Heart right ventricle (tissue), 16 donors: ENCODE measurements at regions not wholly inside any gene's neighbourhood (a gene's known extent, or its start where the extent isn't known, plus 50 kb on each side); places are given as distances from the start of the nearest gene placed in this dataset.

Experiments used
- ATAC-seq, 8 donors: fragments of 200-7000 bp; cut with Tn5 transposase; one replicate each; pipeline ENCODE4 v1.9.1; 2020; ENCODE audit warnings: mild to moderate bottlenecking in 8 of 8, moderate library complexity in 8 of 8, moderate number of reproducible peaks in 1 of 8
- DNase-seq, 2 donors: peaks; one replicate each; pipeline ENCODE4 v3.0.0-alpha.2; 2020
- H3K27ac ChIP-seq, 10 donors: fragments of 200-600 bp; sonication (generic) in 2 of 10; one replicate each; pipeline versions ENCODE4 v1.5.0 to v1.8.0; 2020 to 2022; ENCODE audit warnings: mild to moderate bottlenecking in 3 of 10
- H3K27me3 ChIP-seq, 7 donors: fragments of 200-600 bp; one replicate each; pipeline ENCODE4 v1.8.0; 2021 to 2022; ENCODE audit warnings: mild to moderate bottlenecking in 2 of 7
- H3K36me3 ChIP-seq, 9 donors: fragments of 200-600 bp; sonication (generic) in 1 of 9; one replicate each; pipeline versions ENCODE4 v1.5.0 to v1.8.0; 2020 to 2022; ENCODE audit warnings: mild to moderate bottlenecking in 2 of 9
- H3K4me1 ChIP-seq, 9 donors: fragments of 200-600 bp; sonication (generic) in 1 of 9; one replicate each; pipeline versions ENCODE4 v1.5.0 to v1.8.0; 2020 to 2022; ENCODE audit warnings: mild to moderate bottlenecking in 4 of 9
- H3K4me3 ChIP-seq, 10 donors: fragments of 200-600 bp; sonication (generic) in 2 of 10; one replicate each; pipeline versions ENCODE4 v1.5.0 to v1.8.0; 2020 to 2022; ENCODE audit warnings: mild to moderate bottlenecking in 7 of 10, moderate library complexity in 2 of 10
- H3K9me3 ChIP-seq, 11 donors: fragments of 200-600 bp in 10 of 11; sonication (generic) in 2 of 11; one replicate each; pipeline versions ENCODE4 v1.5.0 to v1.8.0; 2013 to 2022; ENCODE audit warnings: mild to moderate bottlenecking in 2 of 11, control low read depth in 1 of 11, moderate library complexity in 1 of 11
- WGBS, 2 donors: extraction: QIAGEN DNeasy Blood & Tissue Kit; methylation state at CpG; one replicate each; pipeline ENCODE4 v1.1.7; 2013; ENCODE audit warnings: inconsistent platforms in 1 of 2; 5-methylcytosine and 5-hydroxymethylcytosine counted together
- intact Hi-C, 10 donors: fragments of 100-400 bp; cut with DNase I; formaldehyde crosslinking; loops; one replicate each; pipeline versions ENCODE4 v1.11.1 to v1.14.2; 2022
- TF ChIP-seq, protein P1 (sequence below), 9 donors: fragments of 200-600 bp; sonication (generic) in 2 of 9; IDR thresholded peaks; one replicate each; pipeline versions ENCODE4 v1.5.0 to v1.8.0; 2021 to 2022; ENCODE audit warnings: antibody characterized with exemption in 9 of 9, mild to moderate bottlenecking in 5 of 9, moderate library complexity in 1 of 9
- donor health status: Arrhythmogenic right ventricular cardiomyopathy.
- donor health status: ischemic (EF 13 %, LVEDD 7.1; RV severe dilation, severe dysfunction).
- donor health status: healthy with polysubstance abuse.
- donor health status: DM: no; HTN: yes; CAD: no.
- donor health status: DM: no; HTN: no; CAD: no.
- donor health status: ischemic (EF 25% LVEDD 6.9; RV normal size, moderate dysfunction).
- donor health status: ischemic (EF 25% LVEDD 5.7; RV mildly dilated, moderate dysfunction).
- donor health status: healthy.
- donor health status: DM: yes; HTN: yes; CAD: no.
- donor health status: Ischemic cardiomyopathy.
- donor health status: ischemic (EF 35%, LVEDD 5.7; RV mildly dilated, moderate dysfunction).
- donor health status: nonischemic (EF 11% LVEDD 7.7; RV severe dilation, severe dysfunction).
- donor health status: DM: yes; HTN: yes; CAD: no.
- donor health status: PGD.
- donor health status: ischemic (EF 29% LVEDD 5.4; RV normal size, mild dysfunction).
- donor health status: nonischemic (EF 23%, LVEDD 6.1; RV moderate dilation, normal function).

DNA sequence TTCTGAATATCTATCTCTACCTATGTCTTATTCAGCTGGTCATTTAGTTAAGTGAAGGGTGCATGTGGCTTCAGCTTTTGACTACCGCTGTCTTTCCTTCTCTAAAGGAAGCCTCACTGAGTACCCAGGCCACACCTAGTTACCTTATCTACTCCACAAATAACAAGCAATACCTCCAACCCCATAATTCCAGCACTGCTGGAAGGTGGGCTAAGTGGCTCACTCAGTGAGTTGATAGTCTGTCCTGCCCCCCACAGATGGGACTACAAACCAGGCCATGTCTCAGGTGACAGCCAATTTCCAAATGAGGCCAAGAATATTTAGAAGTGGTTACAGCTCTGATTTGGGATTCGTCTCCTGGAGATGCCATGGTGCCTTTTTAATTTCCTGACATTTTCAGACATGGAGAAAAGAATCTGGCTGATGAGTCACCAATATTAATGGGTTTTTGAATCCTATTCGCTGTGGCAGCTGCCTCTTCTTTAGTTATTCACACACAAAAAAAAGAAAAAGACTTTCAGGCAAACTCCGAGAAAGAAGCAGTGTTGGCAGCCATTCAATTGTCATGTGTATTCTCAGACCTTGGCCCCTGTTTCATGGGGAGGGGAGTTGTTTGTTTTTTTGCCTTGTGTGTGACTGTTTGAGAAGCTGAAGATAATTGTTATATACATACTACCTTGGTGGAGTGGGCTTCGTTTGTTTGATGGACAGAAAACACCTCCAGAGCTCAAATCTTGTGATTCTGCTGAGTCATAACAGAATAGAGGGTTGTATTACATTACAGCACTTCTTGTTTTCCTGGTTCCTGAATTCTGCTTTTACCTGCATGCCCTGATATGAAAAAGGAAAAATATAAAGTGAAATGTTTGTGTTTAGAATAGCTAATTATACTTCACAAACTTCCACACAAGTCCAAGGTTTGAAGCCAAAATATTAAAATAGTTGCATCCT lies 64.2 kb downstream of the SCG2 start:
- no peaks in the 10 kb centered on the region for H3K9me3 ChIP-seq
- TF ChIP-seq, protein P1, sequence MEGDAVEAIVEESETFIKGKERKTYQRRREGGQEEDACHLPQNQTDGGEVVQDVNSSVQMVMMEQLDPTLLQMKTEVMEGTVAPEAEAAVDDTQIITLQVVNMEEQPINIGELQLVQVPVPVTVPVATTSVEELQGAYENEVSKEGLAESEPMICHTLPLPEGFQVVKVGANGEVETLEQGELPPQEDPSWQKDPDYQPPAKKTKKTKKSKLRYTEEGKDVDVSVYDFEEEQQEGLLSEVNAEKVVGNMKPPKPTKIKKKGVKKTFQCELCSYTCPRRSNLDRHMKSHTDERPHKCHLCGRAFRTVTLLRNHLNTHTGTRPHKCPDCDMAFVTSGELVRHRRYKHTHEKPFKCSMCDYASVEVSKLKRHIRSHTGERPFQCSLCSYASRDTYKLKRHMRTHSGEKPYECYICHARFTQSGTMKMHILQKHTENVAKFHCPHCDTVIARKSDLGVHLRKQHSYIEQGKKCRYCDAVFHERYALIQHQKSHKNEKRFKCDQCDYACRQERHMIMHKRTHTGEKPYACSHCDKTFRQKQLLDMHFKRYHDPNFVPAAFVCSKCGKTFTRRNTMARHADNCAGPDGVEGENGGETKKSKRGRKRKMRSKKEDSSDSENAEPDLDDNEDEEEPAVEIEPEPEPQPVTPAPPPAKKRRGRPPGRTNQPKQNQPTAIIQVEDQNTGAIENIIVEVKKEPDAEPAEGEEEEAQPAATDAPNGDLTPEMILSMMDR (IDR thresholded peaks at IDR 0.05), result no peak
- H3K36me3 ChIP-seq, result no peaks in the 10 kb centered on the region
- H3K4me1 ChIP-seq, result peaks cover 0 to 39% (median 24%) of the 10 kb centered on the region in 9 donors
- H3K27me3 ChIP-seq, result no peaks in the 10 kb centered on the region
- H3K4me3 ChIP-seq, result no peak overlapping the region
- no peak for ATAC-seq
- peak overlapping the region in 3 of 10 donors; percentile 49 to 68 (median 59) for H3K27ac ChIP-seq
- DNase-seq, result no peak
- intact Hi-C loops, result no loop called here
- WGBS, 2 donors, result 37 to 40% methylated on average over 5 of the region's 5 CpGs

DNA sequence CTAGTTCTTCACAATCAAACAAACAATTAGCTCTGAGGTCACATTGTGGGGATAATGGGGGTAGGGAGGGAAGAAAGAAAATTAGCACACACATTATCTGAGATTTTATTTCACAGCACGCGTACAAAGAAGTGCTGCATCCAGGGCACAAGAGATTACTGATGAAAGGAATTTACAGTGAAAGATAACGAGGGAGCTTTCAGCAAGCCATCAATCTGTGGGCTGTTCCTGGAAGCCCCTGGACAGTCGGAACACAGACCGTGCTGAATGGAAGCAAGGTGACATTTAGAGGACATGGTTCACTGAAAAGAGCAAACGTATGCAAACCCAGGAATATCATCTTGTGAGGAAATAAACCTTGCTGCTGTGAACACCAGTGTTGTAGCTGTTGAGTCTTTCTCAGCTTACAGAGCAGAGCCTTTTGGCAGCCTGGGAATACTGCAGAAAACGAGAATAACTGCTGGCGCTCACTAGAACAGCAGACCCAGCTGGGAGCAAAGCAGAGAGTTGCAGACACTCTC lies 63.2 kb downstream of the SCG2 start:
- WGBS, 2 donors, result 9 to 15% methylated on average over 8 of the region's 8 CpGs
- intact Hi-C loops, result no loop called here
- H3K27ac ChIP-seq, result peak overlapping the region in 5 of 10 donors; percentile 9 to 68 (median 59)
- no peaks in the 10 kb centered on the region for H3K27me3 ChIP-seq
- DNase-seq, result no peak
- no peaks in the 10 kb centered on the region for H3K9me3 ChIP-seq
- no peaks in the 10 kb centered on the region for H3K36me3 ChIP-seq
- TF ChIP-seq, protein P1 (IDR thresholded peaks at IDR 0.05), result no peak
- ATAC-seq, result peak; percentile 47 to 91 (median 79)
- peak overlapping the region in 2 of 10 donors; percentile 3 to 16 for H3K4me3 ChIP-seq
- peaks cover 0 to 39% (median 24%) of the 10 kb centered on the region in 9 donors for H3K4me1 ChIP-seq

GRCh38 chr2:223541546-223541945 lies 60.6 kb downstream of the SCG2 start:
- Histone ChIP-seq H3K9me3 (no peaks in the 10 kb centered on the region), H3K4me3 (no peak overlapping the region), H3K36me3 (no peaks in the 10 kb centered on the region), H3K4me1 (peaks cover 0 to 32% (median 21%) of the 10 kb centered on the region in 9 donors), H3K27ac (no peak overlapping the region), H3K27me3 (no peaks in the 10 kb centered on the region)
- intact Hi-C loops, result no loop called here
- TF ChIP-seq, protein P1 (IDR thresholded peaks at IDR 0.05), result no peak
- DNase-seq (no peak), ATAC-seq (no peak)
- WGBS, 2 donors, result 82 to 83% methylated on average over 2 of the region's 2 CpGs

- ATAC-seq (no peak), DNase-seq (no peak)
- Histone ChIP-seq H3K4me1 (peaks cover 0 to 24% (median 12%) of the 10 kb centered on the region in 9 donors), H3K9me3 (no peaks in the 10 kb centered on the region), H3K27ac (no peak overlapping the region), H3K36me3 (no peaks in the 10 kb centered on the region), H3K4me3 (no peak overlapping the region), H3K27me3 (no peaks in the 10 kb centered on the region)
- 85 to 87% methylated on average over 7 of the region's 7 CpGs for WGBS, 2 donors
- TF ChIP-seq, protein P1 (IDR thresholded peaks at IDR 0.05), result no peak
- intact Hi-C loops, result no loop called here
Observed at GRCh38 chr2:223542501-223542900, 59.7 kb downstream of the SCG2 start.
